KMS-11 (cell line): ENCODE measurements at regions not wholly inside any gene's neighbourhood (a gene's known extent, or its start where the extent isn't known, plus 50 kb on each side); places are given as distances from the start of the nearest gene placed in this dataset.
"Not testable (repeated sequence)": the region's sequence is repeated elsewhere in the genome, so short reads cannot be mapped to it uniquely, and the experiment has no call there.

Source experiments
- H2AFZ ChIP-seq: fragments of 200-600 bp; sonication (generic); 2 replicates; pipeline ENCODE4 v1.6.1; 2016; ENCODE audit warnings: antibody characterized with exemption, mixed run types, low read depth
- H3K27ac ChIP-seq: fragments of 200-600 bp; sonication (generic); 2 replicates; pipeline ENCODE4 v1.6.1; 2016; ENCODE audit warnings: mild to moderate bottlenecking, mixed run types
- H3K27me3 ChIP-seq: fragments of 200-600 bp; sonication (generic); 2 replicates; pipeline ENCODE4 v1.6.1; 2017; ENCODE audit warnings: mild to moderate bottlenecking, low read depth, mixed run types, moderate library complexity; ENCODE audit not compliant: insufficient read depth
- H3K36me3 ChIP-seq: fragments of 200-600 bp; sonication (generic); 2 replicates; pipeline ENCODE4 v1.6.1; 2017; ENCODE audit warnings: mild to moderate bottlenecking, mixed run types; ENCODE audit not compliant: insufficient read depth
- H3K4me1 ChIP-seq: fragments of 200-600 bp; sonication (generic); 2 replicates; pipeline ENCODE4 v1.6.1; 2016; ENCODE audit warnings: mild to moderate bottlenecking, low read depth, mixed run types; ENCODE audit not compliant: poor library complexity, severe bottlenecking
- H3K4me2 ChIP-seq: fragments of 200-600 bp; sonication (generic); 2 replicates; pipeline ENCODE4 v1.7.0; 2016; ENCODE audit warnings: mild to moderate bottlenecking, mixed run types
- H3K4me3 ChIP-seq: fragments of 200-600 bp; sonication (generic); IDR thresholded peaks from 2 replicates; pipeline ENCODE4 v1.6.1; 2017; ENCODE audit warnings: low read depth, low read length, mixed read lengths; ENCODE audit not compliant: insufficient read depth
- H3K79me2 ChIP-seq: fragments of 200-600 bp; sonication (generic); 2 replicates; pipeline ENCODE4 v1.6.1; 2016; ENCODE audit warnings: low read depth, mixed run types; ENCODE audit not compliant: insufficient read depth
- H3K9ac ChIP-seq: fragments of 200-600 bp; sonication (generic); 2 replicates; pipeline ENCODE4 v1.6.1; 2016; ENCODE audit warnings: mild to moderate bottlenecking, mixed run types
- H4K20me1 ChIP-seq: fragments of 200-600 bp; sonication (generic); 2 replicates; pipeline ENCODE4 v1.6.1; 2016; ENCODE audit warnings: mild to moderate bottlenecking, mixed run types; ENCODE audit not compliant: insufficient read depth
- TF ChIP-seq, protein P1 (sequence below): fragments of 200-600 bp; sonication (generic); conservative IDR thresholded peaks from 2 replicates; pipeline ENCODE4 v1.6.1; 2017; ENCODE audit warnings: low read depth, mild to moderate bottlenecking, antibody characterized with exemption, low read length, moderate library complexity, mixed read lengths

DNA sequence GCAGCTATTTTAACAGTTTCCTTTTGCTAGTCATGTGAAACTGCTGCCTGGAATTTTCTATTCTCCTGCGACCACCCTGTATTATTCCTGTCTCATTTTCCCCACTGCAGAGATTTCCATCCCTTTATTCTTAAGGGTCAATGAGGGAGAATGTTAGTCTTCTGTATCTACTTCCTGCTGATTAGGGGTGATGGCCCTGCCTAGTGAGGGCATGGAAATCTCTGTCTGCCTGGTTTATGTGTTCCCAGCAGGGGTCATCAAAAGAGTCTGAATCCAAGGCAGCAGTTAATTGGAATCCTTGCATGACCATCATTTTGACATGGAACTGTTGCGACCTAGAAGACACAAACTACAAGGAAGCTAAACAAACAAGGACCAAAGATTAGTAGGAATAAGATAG is 325.2 kb downstream of the PLPP3 start:
- Histone ChIP-seq H3K79me2 (no peaks in the 10 kb centered on the region), H3K4me3 (no peak overlapping the region), H3K36me3 (no peaks in the 10 kb centered on the region), H3K27ac (no peak overlapping the region), H4K20me1 (no peaks in the 10 kb centered on the region), H3K27me3 (no peaks in the 10 kb centered on the region), H3K4me2 (no peak overlapping the region), H3K4me1 (no peaks in the 10 kb centered on the region), H3K9ac (no peak overlapping the region), H2AFZ (no peak overlapping the region)
- TF ChIP-seq, protein P1, sequence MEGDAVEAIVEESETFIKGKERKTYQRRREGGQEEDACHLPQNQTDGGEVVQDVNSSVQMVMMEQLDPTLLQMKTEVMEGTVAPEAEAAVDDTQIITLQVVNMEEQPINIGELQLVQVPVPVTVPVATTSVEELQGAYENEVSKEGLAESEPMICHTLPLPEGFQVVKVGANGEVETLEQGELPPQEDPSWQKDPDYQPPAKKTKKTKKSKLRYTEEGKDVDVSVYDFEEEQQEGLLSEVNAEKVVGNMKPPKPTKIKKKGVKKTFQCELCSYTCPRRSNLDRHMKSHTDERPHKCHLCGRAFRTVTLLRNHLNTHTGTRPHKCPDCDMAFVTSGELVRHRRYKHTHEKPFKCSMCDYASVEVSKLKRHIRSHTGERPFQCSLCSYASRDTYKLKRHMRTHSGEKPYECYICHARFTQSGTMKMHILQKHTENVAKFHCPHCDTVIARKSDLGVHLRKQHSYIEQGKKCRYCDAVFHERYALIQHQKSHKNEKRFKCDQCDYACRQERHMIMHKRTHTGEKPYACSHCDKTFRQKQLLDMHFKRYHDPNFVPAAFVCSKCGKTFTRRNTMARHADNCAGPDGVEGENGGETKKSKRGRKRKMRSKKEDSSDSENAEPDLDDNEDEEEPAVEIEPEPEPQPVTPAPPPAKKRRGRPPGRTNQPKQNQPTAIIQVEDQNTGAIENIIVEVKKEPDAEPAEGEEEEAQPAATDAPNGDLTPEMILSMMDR, result no peak

DNA sequence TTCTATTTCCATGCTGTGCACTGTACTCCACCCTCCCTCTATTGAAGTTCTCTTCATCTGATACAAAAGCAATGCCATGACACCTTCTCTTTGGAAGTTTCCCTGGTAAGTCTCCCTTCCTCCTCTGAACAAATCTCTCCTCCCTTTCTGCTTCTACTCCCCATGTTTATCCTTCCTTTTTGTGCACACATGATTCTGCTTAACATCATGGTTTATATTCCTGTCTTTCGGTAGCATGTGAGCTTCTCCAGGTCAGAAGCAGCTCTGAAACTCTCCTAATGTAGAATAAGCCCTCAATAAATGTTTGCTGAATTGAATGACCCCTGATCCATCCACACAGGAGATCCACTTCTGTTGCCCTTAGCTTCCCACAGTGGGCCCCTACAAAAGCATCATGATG is 328.6 kb downstream of the PLPP3 start:
- TF ChIP-seq, protein P1, result no peak
- H3K27ac ChIP-seq, result no peak overlapping the region
- H3K4me2 ChIP-seq, result no peak overlapping the region
- no peaks in the 10 kb centered on the region for H3K36me3 ChIP-seq
- no peaks in the 10 kb centered on the region for H3K79me2 ChIP-seq
- no peaks in the 10 kb centered on the region for H3K4me1 ChIP-seq
- no peaks in the 10 kb centered on the region for H3K27me3 ChIP-seq
- no peaks in the 10 kb centered on the region for H4K20me1 ChIP-seq
- H3K9ac ChIP-seq, result no peak overlapping the region
- H2AFZ ChIP-seq, result no peak overlapping the region
- no peak overlapping the region for H3K4me3 ChIP-seq

DNA sequence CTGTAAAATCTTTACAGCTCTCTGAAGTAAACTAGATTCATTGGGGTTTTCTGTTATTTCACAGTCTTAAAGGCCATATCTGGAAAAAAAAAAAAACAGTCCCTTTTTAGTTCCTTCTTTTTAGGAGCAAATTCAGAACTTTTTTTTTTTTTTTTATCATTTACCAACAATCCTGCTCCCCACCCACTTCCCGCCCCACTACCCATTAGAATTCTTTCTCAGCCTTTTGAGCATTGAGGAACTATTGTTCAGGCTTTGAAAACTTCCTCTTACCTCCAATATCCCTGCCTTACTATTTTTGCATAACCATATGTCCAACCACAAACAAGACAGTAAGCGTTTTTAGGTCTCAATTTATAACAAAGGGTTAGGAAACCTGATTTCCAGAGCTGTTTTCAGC is 330.1 kb downstream of the PLPP3 start:
- no peaks in the 10 kb centered on the region for H3K27me3 ChIP-seq

DNA sequence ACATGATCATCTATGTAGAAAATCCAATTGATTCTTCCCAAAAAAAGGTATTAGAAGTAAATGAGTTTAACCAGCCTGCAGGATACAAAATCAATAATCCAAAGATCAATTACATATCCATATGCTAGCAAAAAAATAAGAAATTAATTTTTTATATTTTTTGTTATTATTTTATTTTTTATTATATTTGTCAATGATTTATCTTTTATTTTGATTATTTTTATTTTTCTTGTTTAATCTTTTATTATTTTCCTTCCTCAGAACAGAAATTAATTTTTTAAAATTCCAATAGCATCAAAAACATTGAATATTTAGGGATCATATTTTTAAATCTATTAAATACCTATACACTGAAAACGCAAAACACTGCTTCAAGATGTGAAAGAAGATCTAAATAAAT is 331.2 kb downstream of the PLPP3 start:
- no peaks in the 10 kb centered on the region for H3K36me3 ChIP-seq
- no peak overlapping the region for H3K4me2 ChIP-seq
- H3K27ac ChIP-seq, result no peak overlapping the region
- no peak overlapping the region for H2AFZ ChIP-seq
- no peaks in the 10 kb centered on the region for H4K20me1 ChIP-seq
- H3K27me3 ChIP-seq, result no peaks in the 10 kb centered on the region
- no peak overlapping the region for H3K4me3 ChIP-seq
- TF ChIP-seq, protein P1, result no peak
- H3K4me1 ChIP-seq, result no peaks in the 10 kb centered on the region
- no peaks in the 10 kb centered on the region for H3K79me2 ChIP-seq
- H3K9ac ChIP-seq, result no peak overlapping the region

More for the DNA sequence above, 330.1 kb downstream of the PLPP3 start:
- Histone ChIP-seq H3K4me2 (no peak overlapping the region), H3K27ac (no peak overlapping the region), H3K79me2 (no peaks in the 10 kb centered on the region), H3K36me3 (no peaks in the 10 kb centered on the region), H3K9ac (no peak overlapping the region), H3K4me3 (no peak overlapping the region), H3K4me1 (no peaks in the 10 kb centered on the region), H4K20me1 (no peaks in the 10 kb centered on the region), H2AFZ (no peak overlapping the region)
- TF ChIP-seq, protein P1, result no peak

DNA sequence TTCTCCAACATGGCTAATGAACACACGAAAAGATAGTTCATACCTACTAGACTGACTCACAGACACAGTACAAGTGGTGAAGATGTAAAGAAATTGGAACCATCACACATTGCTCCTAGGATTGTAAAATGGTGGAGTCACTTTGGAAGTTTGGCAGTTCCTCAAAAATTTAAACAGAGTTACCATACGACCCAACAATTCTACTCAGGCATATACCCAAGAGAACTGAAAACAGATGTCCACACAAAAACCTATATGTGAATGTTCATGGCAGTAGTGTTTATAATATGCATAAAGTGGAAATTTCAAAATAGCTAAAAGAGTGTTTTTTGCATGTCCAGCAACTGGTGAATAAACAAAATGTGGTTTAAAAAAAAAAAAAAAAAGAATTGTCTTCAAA is 332.6 kb downstream of the PLPP3 start:
- H4K20me1 ChIP-seq, H2AFZ ChIP-seq, H3K36me3 ChIP-seq, H3K27ac ChIP-seq, H3K4me1 ChIP-seq, H3K79me2 ChIP-seq, H3K4me2 ChIP-seq, H3K27me3 ChIP-seq, H3K4me3 ChIP-seq, H3K9ac ChIP-seq: not testable (repeated sequence)
